HepG2 (cell line): ENCODE measurements at regions not wholly inside any gene's neighbourhood (a gene's known extent, or its start where the extent isn't known, plus 50 kb on each side); places are given as distances from the start of the nearest gene placed in this dataset.

Experiments
- ATAC-seq: fragments of 200-7000 bp; cut with Tn5 transposase; 3 replicates; pipeline ENCODE4 v1.9.1; 2020; ENCODE audit warnings: mild to moderate bottlenecking, moderate library complexity
- BruUV-seq: library from RNA; stranded (reverse); fragments of 400-500 nt; replicated peaks from 2 replicates; lab custom pipeline; 2021; lab: Mats Ljungman, UMichigan
- CTCF ChIA-PET: fragments of 300-600 bp; formaldehyde crosslinking; extraction: SDS; loops from one replicate; lab custom pipeline; 2021; ENCODE audit warnings: low total read pairs, inconsistent platforms, low intra/inter-chr PET ratio; lab: Yijun Ruan, JAX
- POLR2A ChIA-PET: fragments of 350-600 bp; sonication (Branson Sonifier 250); formaldehyde crosslinking; loops from one replicate; lab custom pipeline; 2020; ENCODE audit warnings: antibody characterized with exemption, inconsistent platforms; lab: Yijun Ruan, JAX
- DNase-seq: peaks from one replicate; pipeline ENCODE4 v3.0.0-alpha.2; 2015; ENCODE audit warnings: low spot score
- FAIRE-seq: peaks from 3 replicates; lab custom pipeline; 2011; peaks lifted over from hg19 to GRCh38; lab: Jason Lieb, UNC
- H2AFZ ChIP-seq: one replicate; pipeline ENCODE4 v1.6.1; 2011; ENCODE audit warnings: low read length, inconsistent platforms
- H3K27ac ChIP-seq: fragments of 300-600 bp; 3 replicates; pipeline ENCODE4 v1.8.0; 2011; ENCODE audit warnings: mixed run types, mild to moderate bottlenecking, mixed read lengths, low read length, inconsistent platforms; ENCODE audit not compliant: insufficient read depth; ENCODE audit errors: extremely low read length
- H3K27me3 ChIP-seq, 2 experiments: fragments of 200-600 bp in 1 of 2; 2 replicates in 1 of 2; 3 replicates in 1 of 2; pipeline versions ENCODE4 v1.6.0 to v1.8.0; 2011; ENCODE audit warnings: low read length in 2 of 2, mild to moderate bottlenecking in 2 of 2, moderate library complexity in 2 of 2, inconsistent platforms in 1 of 2; ENCODE audit not compliant: insufficient read depth in 2 of 2, control insufficient read depth in 1 of 2
- H3K36me3 ChIP-seq, 2 experiments: fragments of 200-600 bp in 1 of 2; replicated peaks in 1 of 2; 2 replicates in 1 of 2; 3 replicates in 1 of 2; pipeline versions ENCODE4 v1.5.1 to v1.8.0; 2011; ENCODE audit warnings: low read length in 2 of 2, inconsistent platforms in 1 of 2; ENCODE audit not compliant: insufficient read depth in 2 of 2, control insufficient read depth in 1 of 2
- H3K4me1 ChIP-seq: 2 replicates; pipeline ENCODE4 v1.5.1; 2012; ENCODE audit warnings: low read length, inconsistent platforms; ENCODE audit not compliant: insufficient read depth
- H3K4me2 ChIP-seq: 2 replicates; pipeline ENCODE4 v1.6.0; 2011; ENCODE audit warnings: low read depth, low read length, inconsistent platforms
- H3K4me3 ChIP-seq, 3 experiments: fragments of 200-600 bp in 1 of 3; sonication (generic), shearing (Covaris generic) in 1 of 3; replicated peaks in 1 of 3; 2 replicates each; pipeline ENCODE4 v1.5.1; 2011 to 2016; ENCODE audit warnings: low read length in 3 of 3, inconsistent platforms in 2 of 3, low read depth in 2 of 3, mild to moderate bottlenecking in 2 of 3, control low read depth in 1 of 3, mixed read lengths in 1 of 3; ENCODE audit not compliant: insufficient read depth in 1 of 3
- H3K79me2 ChIP-seq: one replicate; pipeline ENCODE4 v1.6.1; 2011; ENCODE audit warnings: low read length, inconsistent platforms; ENCODE audit not compliant: insufficient read depth
- H3K9ac ChIP-seq: 2 replicates; pipeline ENCODE4 v1.6.0; 2011; ENCODE audit warnings: mild to moderate bottlenecking, low read depth, low read length, inconsistent platforms; ENCODE audit not compliant: insufficient read depth
- H3K9me3 ChIP-seq: 2 replicates; pipeline ENCODE4 v1.5.1; 2012; ENCODE audit warnings: mild to moderate bottlenecking, low read length
- H4K20me1 ChIP-seq: 2 replicates; pipeline ENCODE4 v1.6.0; 2011; ENCODE audit warnings: inconsistent platforms, mild to moderate bottlenecking, low read length, moderate library complexity; ENCODE audit not compliant: insufficient read depth
- ARNT2 ChIP-seq: sonication (generic); formaldehyde crosslinking; IDR thresholded peaks from 2 replicates; pipeline ENCODE4 v1.8.0; 2022; ENCODE audit warnings: mild to moderate bottlenecking, low read depth, missing genetic modification reagents, moderate library complexity
- FOXA3 ChIP-seq: IDR thresholded peaks from 2 replicates; pipeline ENCODE4 v1.6.1; 2016; ENCODE audit warnings: missing genetic modification reagents, missing compliant biosample characterization
- FOXJ3 ChIP-seq: sonication (generic); formaldehyde crosslinking; IDR thresholded peaks from 2 replicates; pipeline ENCODE4 v1.4.0; 2020; ENCODE audit warnings: missing genetic modification reagents, mild to moderate bottlenecking, borderline replicate concordance
- FOXK1 ChIP-seq: sonication (generic); formaldehyde crosslinking; IDR thresholded peaks from 2 replicates; pipeline ENCODE4 v1.4.0; 2020; ENCODE audit warnings: low read depth, missing genetic modification reagents, borderline replicate concordance
- FOXP4 ChIP-seq: sonication (generic); formaldehyde crosslinking; IDR thresholded peaks from 2 replicates; pipeline ENCODE4 v1.4.0; 2020; ENCODE audit warnings: missing genetic modification reagents
- GATAD2A ChIP-seq: IDR thresholded peaks from 2 replicates; pipeline ENCODE4 v1.6.1; 2016
- HDAC2 ChIP-seq: sonication (generic); formaldehyde crosslinking; IDR thresholded peaks from 2 replicates; pipeline ENCODE4 v1.4.0; 2020; ENCODE audit warnings: missing genetic modification reagents
- KDM2A ChIP-seq: sonication (generic); formaldehyde crosslinking; IDR thresholded peaks from 2 replicates; pipeline ENCODE4 v1.4.0; 2020; ENCODE audit warnings: low read depth, missing genetic modification reagents, borderline replicate concordance
- MTA1 ChIP-seq: sonication (generic); formaldehyde crosslinking; IDR thresholded peaks from 2 replicates; pipeline ENCODE4 v1.4.0; 2020; ENCODE audit warnings: missing genetic modification reagents, mild to moderate bottlenecking, borderline replicate concordance
- NR2F6 ChIP-seq, 2 experiments: IDR thresholded peaks; 2 replicates each; pipeline ENCODE4 v1.6.1; 2016; ENCODE audit warnings: antibody characterized with exemption in 1 of 2, mild to moderate bottlenecking in 1 of 2
- RARA ChIP-seq: IDR thresholded peaks from 2 replicates; pipeline ENCODE4 v1.6.1; 2016; ENCODE audit warnings: missing genetic modification reagents, missing compliant biosample characterization
- SAP130 ChIP-seq: IDR thresholded peaks from 2 replicates; pipeline ENCODE4 v1.6.1; 2016; ENCODE audit warnings: low read depth
- TBX2 ChIP-seq: sonication (generic); formaldehyde crosslinking; IDR thresholded peaks from 2 replicates; pipeline ENCODE4 v1.5.0; 2020; ENCODE audit warnings: missing genetic modification reagents, mild to moderate bottlenecking, borderline replicate concordance
- THAP11 ChIP-seq: IDR thresholded peaks from 2 replicates; pipeline ENCODE4 v1.6.1; 2016; ENCODE audit warnings: missing biosample characterization, missing genetic modification reagents
- TOPORS ChIP-seq: sonication (generic); formaldehyde crosslinking; IDR thresholded peaks from 2 replicates; pipeline ENCODE4 v1.8.0; 2023; ENCODE audit warnings: mild to moderate bottlenecking, missing genetic modification reagents
- ZGPAT ChIP-seq: IDR thresholded peaks from 2 replicates; pipeline ENCODE4 v1.6.1; 2016; ENCODE audit warnings: mild to moderate bottlenecking
- ZNF281 ChIP-seq: sonication (generic); formaldehyde crosslinking; IDR thresholded peaks from 2 replicates; pipeline ENCODE4 v1.4.0; 2020; ENCODE audit warnings: missing genetic modification reagents, borderline replicate concordance
- ZNF577 ChIP-seq: sonication (generic); formaldehyde crosslinking; IDR thresholded peaks from 2 replicates; pipeline ENCODE4 v1.4.0; 2020; ENCODE audit warnings: mild to moderate bottlenecking, low read depth, missing genetic modification reagents, borderline replicate concordance
- ZNF644 ChIP-seq: IDR thresholded peaks from 2 replicates; pipeline ENCODE4 v1.6.1; 2016; ENCODE audit warnings: low read depth
- WGBS: methylation state at CpG from one replicate; pipeline ENCODE4 v1.1.6; 2017; ENCODE audit warnings: low lambda C conversion rate; 5-methylcytosine and 5-hydroxymethylcytosine counted together
- in situ Hi-C: cut with HindIII; loops from 2 replicates; pipeline ENCODE4 v1.10.0; 2017; ENCODE audit warnings: low pct_unique_long_range_greater_than_20kb; ENCODE audit not compliant: extremely low pct_ligation_motif_present
- intact Hi-C: fragments of 100-400 bp; cut with micrococcal nuclease; formaldehyde crosslinking; loops from one replicate; pipeline ENCODE4 v1.10.0; 2022; ENCODE audit not compliant: unreplicated experiment

- Histone ChIP-seq H3K4me2 (peak overlapping the region; percentile 58), H3K79me2 (no peaks in the 10 kb centered on the region), H3K4me3 (peak overlapping the region in 1 of 3 experiments; percentile 15; a peak in 1 of 6 replicates), H3K9me3 (no peaks in the 10 kb centered on the region), H2AFZ (no peak overlapping the region), H3K27me3 (0 out of 5 replicates have a peak, but pooled peaks cover 0 to 4% of the 10 kb centered on the region in 2 experiments), H3K9ac (no peak overlapping the region), H4K20me1 (no peaks in the 10 kb centered on the region), H3K4me1 (peaks cover 12% of the 10 kb centered on the region), H3K27ac (no peak overlapping the region), H3K36me3 (no peaks in the 10 kb centered on the region)
- BruUV-seq: no TSS peak
- in situ Hi-C loops: no loop called here
- 11% methylated on average over 4 of the region's 10 CpGs for WGBS
- FAIRE-seq (no peak), DNase-seq (peak; percentile 81), ATAC-seq (peak; percentile 94)
- POLR2A ChIA-PET: no interaction called here
- intact Hi-C loops: no loop called here
- CTCF ChIA-PET: no interaction called here
- TF ChIP-seq SAP130 (CRISPR knock-in tag) (peak; percentile 42), ARNT2 (0 out of 2 replicates have a peak, but pooled peaks have one; percentile 33), ZNF644 (CRISPR knock-in tag) (0 out of 2 replicates have a peak, but pooled peaks have one; percentile 12), FOXP4 (CRISPR knock-in tag) (peak; percentile 76), FOXK1 (CRISPR knock-in tag) (peak; percentile 87), TBX2 (0 out of 2 replicates have a peak, but pooled peaks have one; percentile 21), ZGPAT (CRISPR knock-in tag) (no peak), GATAD2A (CRISPR knock-in tag) (peak; percentile 45; the same call in 1 of the 2 replicates), THAP11 (CRISPR knock-in tag) (0 out of 2 replicates have a peak, but pooled peaks have one; percentile 16), HDAC2 (CRISPR knock-in tag) (peak; percentile 35; the same call in 1 of the 2 replicates), ZNF281 (CRISPR knock-in tag) (peak; percentile 96), KDM2A (CRISPR knock-in tag) (0 out of 2 replicates have a peak, but pooled peaks have one; percentile 21), FOXA3 (peak; percentile 83), RARA (CRISPR knock-in tag) (no peak), MTA1 (CRISPR knock-in tag) (peak; percentile 35; the same call in 1 of the 2 replicates), ZNF577 (CRISPR knock-in tag) (no peak), TOPORS (CRISPR knock-in tag) (no peak), NR2F6 (IDR thresholded peaks at IDR 0.05) (no peak), NR2F6 (CRISPR knock-in tag; IDR thresholded peaks at IDR 0.05) (peak; percentile 25; the same call in 1 of the 2 replicates), FOXJ3 (CRISPR knock-in tag) (0 out of 2 replicates have a peak, but pooled peaks have one; percentile 20)
Measured at GRCh38 chr22:27372969-27373670, 428.4 kb downstream of the MN1 start.
